Embryonic facial prominence (tissue), 1 donor: ENCODE measurements at regions not wholly inside any gene's neighbourhood (a gene's known extent, or its start where the extent isn't known, plus 50 kb on each side); places are given as distances from the start of the nearest gene placed in this dataset.

Experiments used
- DNase-seq: peaks from one replicate; pipeline ENCODE4 v3.0.0-alpha.2; 2016; ENCODE audit errors: extremely low spot score

GRCh38 chr3:127089486-127090145, 103.3 kb upstream of the PRR23E start:
- DNase-seq = no peak

- no peak for DNase-seq
Measured at GRCh38 chr3:127090218-127091160, 102.4 kb upstream of the PRR23E start.

GRCh38 chr3:127091376-127091775, 101.6 kb upstream of the PRR23E start:
- DNase-seq = no peak

- DNase-seq = no peak
Measured at GRCh38 chr3:127092368-127092767, 100.6 kb upstream of the PRR23E start.

GRCh38 chr3:127092776-127093175, 100.2 kb upstream of the PRR23E start:
- no peak for DNase-seq

- DNase-seq = no peak
Measured at GRCh38 chr3:127093312-127093711, 99.6 kb upstream of the PRR23E start.

- no peak for DNase-seq
Measured at GRCh38 chr3:127095774-127096173, 97.2 kb upstream of the PRR23E start.

- DNase-seq = no peak
Measured at GRCh38 chr3:127096256-127097071, 96.5 kb upstream of the PRR23E start.

GRCh38 chr3:127097072-127097405, 95.9 kb upstream of the PRR23E start:
- no peak for DNase-seq

GRCh38 chr3:127097481-127097880, 95.5 kb upstream of the PRR23E start:
- no peak for DNase-seq

GRCh38 chr3:127099982-127100381, 92.9 kb upstream of the PRR23E start:
- no peak for DNase-seq

GRCh38 chr3:127100459-127101410, 92.2 kb upstream of the PRR23E start:
- no peak for DNase-seq

- DNase-seq = no peak
Measured at GRCh38 chr3:127101411-127102187, 91.3 kb upstream of the PRR23E start.

GRCh38 chr3:127102188-127102520, 90.8 kb upstream of the PRR23E start:
- DNase-seq = no peak

- no peak for DNase-seq
Measured at GRCh38 chr3:127102587-127102986, 90.3 kb upstream of the PRR23E start.

GRCh38 chr3:127103080-127103479, 89.9 kb upstream of the PRR23E start:
- DNase-seq = no peak

GRCh38 chr3:127104586-127104985, 88.3 kb upstream of the PRR23E start:
- DNase-seq = no peak

- DNase-seq = no peak
Measured at GRCh38 chr3:127105587-127105986, 87.3 kb upstream of the PRR23E start.

- no peak for DNase-seq
Measured at GRCh38 chr3:127106053-127106452, 86.9 kb upstream of the PRR23E start.

GRCh38 chr3:127106456-127106855, 86.5 kb upstream of the PRR23E start:
- no peak for DNase-seq

GRCh38 chr3:127107002-127107401, 85.9 kb upstream of the PRR23E start:
- DNase-seq = no peak
